Mesendoderm (in vitro differentiated cells): ENCODE measurements at regions not wholly inside any gene's neighbourhood (a gene's known extent, or its start where the extent isn't known, plus 50 kb on each side); places are given as distances from the start of the nearest gene placed in this dataset.

Experiments used
- DNase-seq: peaks from one replicate; pipeline ENCODE4 v3.0.0; 2013
- H2AK5ac ChIP-seq: 2 replicates; pipeline ENCODE4 v1.6.1; 2013; ENCODE audit warnings: low read length, inconsistent platforms
- H2BK120ac ChIP-seq: 2 replicates; pipeline ENCODE4 v1.6.1; 2013; ENCODE audit warnings: low read depth, mild to moderate bottlenecking, low read length, moderate library complexity, mixed read lengths
- H2BK15ac ChIP-seq: replicated peaks from 2 replicates; pipeline ENCODE4 v1.6.1; 2013; ENCODE audit warnings: low read depth, mild to moderate bottlenecking, moderate library complexity
- H2BK5ac ChIP-seq: 2 replicates; pipeline ENCODE4 v1.6.1; 2013; ENCODE audit warnings: low read length, inconsistent platforms
- H3K18ac ChIP-seq: 2 replicates; pipeline ENCODE4 v1.6.1; 2013; ENCODE audit warnings: mild to moderate bottlenecking, low read length, mixed read lengths
- H3K23ac ChIP-seq: one replicate; pipeline ENCODE4 v1.6.1; 2013; ENCODE audit warnings: low read length
- H3K27ac ChIP-seq: 2 replicates; pipeline ENCODE4 v1.5.1; 2013; ENCODE audit warnings: low read depth, mild to moderate bottlenecking, inconsistent platforms, low read length, moderate library complexity
- H3K27me3 ChIP-seq: 2 replicates; pipeline ENCODE4 v1.6.1; 2013; ENCODE audit warnings: low read length, control low read depth, mild to moderate bottlenecking, inconsistent platforms; ENCODE audit not compliant: insufficient read depth, poor library complexity
- H3K36me3 ChIP-seq: 2 replicates; pipeline ENCODE4 v1.6.1; 2013; ENCODE audit warnings: low read length, inconsistent platforms; ENCODE audit not compliant: control insufficient read depth, insufficient read depth
- H3K4ac ChIP-seq: one replicate; pipeline ENCODE4 v1.6.1; 2013; ENCODE audit warnings: low read depth, mild to moderate bottlenecking, low read length, moderate library complexity
- H3K4me1 ChIP-seq: 2 replicates; pipeline ENCODE4 v1.6.1; 2013; ENCODE audit warnings: low read depth, low read length, inconsistent platforms; ENCODE audit not compliant: control insufficient read depth
- H3K4me2 ChIP-seq: 2 replicates; pipeline ENCODE4 v1.6.1; 2013; ENCODE audit warnings: low read length
- H3K4me3 ChIP-seq: 2 replicates; pipeline ENCODE4 v1.5.1; 2013; ENCODE audit warnings: mild to moderate bottlenecking, low read length
- H3K56ac ChIP-seq: one replicate; pipeline ENCODE4 v1.6.1; 2013; ENCODE audit warnings: low read length
- H3K79me1 ChIP-seq: 2 replicates; pipeline ENCODE4 v1.6.1; 2013; ENCODE audit warnings: low read length, inconsistent platforms
- H3K79me2 ChIP-seq: 2 replicates; pipeline ENCODE4 v1.6.1; 2013; ENCODE audit warnings: mild to moderate bottlenecking, low read length; ENCODE audit not compliant: control insufficient read depth, insufficient read depth
- H3K9ac ChIP-seq: 2 replicates; pipeline ENCODE4 v1.6.1; 2013; ENCODE audit warnings: low read length, inconsistent platforms
- H4K5ac ChIP-seq: one replicate; pipeline ENCODE4 v1.6.1; 2013; ENCODE audit warnings: low read length
- H4K8ac ChIP-seq: one replicate; pipeline ENCODE4 v1.6.1; 2013; ENCODE audit warnings: low read depth, mild to moderate bottlenecking, control low read depth, low read length, moderate library complexity
- WGBS: extraction: QIAGEN DNeasy Blood & Tissue Kit; methylation state at CpG from one replicate; pipeline ENCODE4 v1.1.7; 2013; ENCODE audit warnings: low lambda C conversion rate, missing lambda C conversion rate; ENCODE audit not compliant: insufficient coverage; ENCODE audit errors: extremely low coverage; 5-methylcytosine and 5-hydroxymethylcytosine counted together

GRCh38 chr2:142756430-142756829, 121.0 kb upstream of the KYNU start:
- H2BK120ac ChIP-seq: no peak overlapping the region
- H3K23ac ChIP-seq: no peak overlapping the region
- H3K4me2 ChIP-seq: no peak overlapping the region
- no peak overlapping the region for H3K27ac ChIP-seq
- no peak overlapping the region for H3K4ac ChIP-seq
- DNase-seq: no peak
- WGBS: no CpG with 5 or more reads among the region's 2 CpGs
- H2BK15ac ChIP-seq: no peak overlapping the region
- H2AK5ac ChIP-seq: no peak overlapping the region
- H2BK5ac ChIP-seq: no peak overlapping the region
- no peaks in the 10 kb centered on the region for H3K36me3 ChIP-seq
- H3K79me2 ChIP-seq: no peaks in the 10 kb centered on the region
- H3K27me3 ChIP-seq: no peaks in the 10 kb centered on the region
- H3K79me1 ChIP-seq: no peaks in the 10 kb centered on the region
- no peak overlapping the region for H3K4me3 ChIP-seq
- H3K18ac ChIP-seq: no peak overlapping the region
- H3K4me1 ChIP-seq: no peaks in the 10 kb centered on the region
- H3K9ac ChIP-seq: no peak overlapping the region
- H4K5ac ChIP-seq: no peak overlapping the region
- H4K8ac ChIP-seq: no peak overlapping the region
- H3K56ac ChIP-seq: no peak overlapping the region

- Histone ChIP-seq H2BK15ac (no peak overlapping the region), H3K36me3 (no peaks in the 10 kb centered on the region), H3K9ac (no peak overlapping the region), H3K4ac (no peak overlapping the region), H3K23ac (no peak overlapping the region), H3K4me2 (no peak overlapping the region), H4K5ac (no peak overlapping the region), H4K8ac (no peak overlapping the region), H3K4me1 (no peaks in the 10 kb centered on the region), H2BK120ac (no peak overlapping the region), H3K4me3 (no peak overlapping the region), H2BK5ac (no peak overlapping the region), H3K79me2 (no peaks in the 10 kb centered on the region), H3K27ac (no peak overlapping the region), H3K79me1 (no peaks in the 10 kb centered on the region), H3K56ac (no peak overlapping the region), H2AK5ac (no peak overlapping the region), H3K27me3 (no peaks in the 10 kb centered on the region), H3K18ac (no peak overlapping the region)
- DNase-seq: no peak
Measured at GRCh38 chr2:142755191-142755590, 122.3 kb upstream of the KYNU start.

GRCh38 chr2:142754182-142754581, 123.3 kb upstream of the KYNU start:
- no peak overlapping the region for H2BK5ac ChIP-seq
- H3K23ac ChIP-seq: no peak overlapping the region
- no peaks in the 10 kb centered on the region for H3K27me3 ChIP-seq
- H2BK120ac ChIP-seq: no peak overlapping the region
- DNase-seq: no peak
- H3K18ac ChIP-seq: no peak overlapping the region
- H3K4me2 ChIP-seq: no peak overlapping the region
- H3K4ac ChIP-seq: no peak overlapping the region
- no peaks in the 10 kb centered on the region for H3K79me2 ChIP-seq
- WGBS: no CpG with 5 or more reads among the region's 1 CpG
- no peak overlapping the region for H4K5ac ChIP-seq
- H2BK15ac ChIP-seq: no peak overlapping the region
- no peaks in the 10 kb centered on the region for H3K4me1 ChIP-seq
- H3K27ac ChIP-seq: no peak overlapping the region
- no peak overlapping the region for H4K8ac ChIP-seq
- H3K36me3 ChIP-seq: no peaks in the 10 kb centered on the region
- no peak overlapping the region for H3K56ac ChIP-seq
- no peak overlapping the region for H3K9ac ChIP-seq
- no peak overlapping the region for H3K4me3 ChIP-seq
- H3K79me1 ChIP-seq: no peaks in the 10 kb centered on the region
- H2AK5ac ChIP-seq: no peak overlapping the region

GRCh38 chr2:142750858-142751257, 126.6 kb upstream of the KYNU start:
- Histone ChIP-seq H2AK5ac (no peak overlapping the region), H3K56ac (no peak overlapping the region), H2BK120ac (no peak overlapping the region), H3K9ac (no peak overlapping the region), H3K27me3 (no peaks in the 10 kb centered on the region), H3K4me3 (no peak overlapping the region), H3K79me1 (no peaks in the 10 kb centered on the region), H3K4me2 (no peak overlapping the region), H2BK15ac (no peak overlapping the region), H3K79me2 (no peaks in the 10 kb centered on the region), H3K18ac (no peak overlapping the region), H3K23ac (no peak overlapping the region), H4K5ac (no peak overlapping the region), H4K8ac (no peak overlapping the region), H3K27ac (no peak overlapping the region), H3K36me3 (no peaks in the 10 kb centered on the region), H3K4ac (no peak overlapping the region), H3K4me1 (no peaks in the 10 kb centered on the region), H2BK5ac (no peak overlapping the region)
- WGBS: no CpG with 5 or more reads among the region's 2 CpGs
- DNase-seq: no peak

- no peaks in the 10 kb centered on the region for H3K4me1 ChIP-seq
- no peak overlapping the region for H3K4me3 ChIP-seq
- H3K27ac ChIP-seq: no peak overlapping the region
- DNase-seq: no peak
- H3K27me3 ChIP-seq: no peaks in the 10 kb centered on the region
- no peak overlapping the region for H2BK5ac ChIP-seq
- no peak overlapping the region for H4K5ac ChIP-seq
- no peak overlapping the region for H2BK15ac ChIP-seq
- no peak overlapping the region for H2AK5ac ChIP-seq
- H3K4ac ChIP-seq: no peak overlapping the region
- no peak overlapping the region for H3K9ac ChIP-seq
- H4K8ac ChIP-seq: no peak overlapping the region
- H3K56ac ChIP-seq: no peak overlapping the region
- WGBS: no CpG with 5 or more reads among the region's 14 CpGs
- H3K36me3 ChIP-seq: no peaks in the 10 kb centered on the region
- peak overlapping the region; percentile 76 for H2BK120ac ChIP-seq
- no peak overlapping the region for H3K4me2 ChIP-seq
- H3K23ac ChIP-seq: no peak overlapping the region
- H3K79me1 ChIP-seq: no peaks in the 10 kb centered on the region
- no peak overlapping the region for H3K18ac ChIP-seq
- no peaks in the 10 kb centered on the region for H3K79me2 ChIP-seq
Measured at GRCh38 chr2:142748559-142749099, 128.8 kb upstream of the KYNU start.

- no peaks in the 10 kb centered on the region for H3K4me1 ChIP-seq
- H3K79me2 ChIP-seq: no peaks in the 10 kb centered on the region
- no peak overlapping the region for H4K8ac ChIP-seq
- no peak overlapping the region for H2AK5ac ChIP-seq
- H4K5ac ChIP-seq: no peak overlapping the region
- no peaks in the 10 kb centered on the region for H3K27me3 ChIP-seq
- H3K4me2 ChIP-seq: no peak overlapping the region
- no peak overlapping the region for H3K9ac ChIP-seq
- no CpG with 5 or more reads among the region's 4 CpGs for WGBS
- H3K79me1 ChIP-seq: no peaks in the 10 kb centered on the region
- no peak overlapping the region for H2BK5ac ChIP-seq
- no peak overlapping the region for H2BK120ac ChIP-seq
- H3K18ac ChIP-seq: no peak overlapping the region
- H2BK15ac ChIP-seq: no peak overlapping the region
- H3K27ac ChIP-seq: no peak overlapping the region
- H3K56ac ChIP-seq: no peak overlapping the region
- H3K23ac ChIP-seq: no peak overlapping the region
- no peak overlapping the region for H3K4me3 ChIP-seq
- H3K36me3 ChIP-seq: no peaks in the 10 kb centered on the region
- H3K4ac ChIP-seq: no peak overlapping the region
- no peak for DNase-seq
Measured at GRCh38 chr2:142745691-142746090, 131.8 kb upstream of the KYNU start.
